NAMALWA (cell line): ENCODE measurements at regions not wholly inside any gene's neighbourhood (a gene's known extent, or its start where the extent isn't known, plus 50 kb on each side); places are given as distances from the start of the nearest gene placed in this dataset.

Source experiments
- DNase-seq: peaks from one replicate; pipeline ENCODE4 v3.0.0-alpha.2; 2015; ENCODE audit warnings: low spot score

- no peak for DNase-seq
Observed at GRCh38 chr5:2569774-2570542, 181.5 kb downstream of the IRX2 start.

GRCh38 chr5:2569176-2569575 is 182.3 kb downstream of the IRX2 start:
- no peak for DNase-seq

GRCh38 chr5:2566284-2566683 is 185.2 kb downstream of the IRX2 start:
- no peak for DNase-seq

GRCh38 chr5:2565147-2565546 is 186.3 kb downstream of the IRX2 start:
- DNase-seq = no peak

- DNase-seq = no peak
Observed at GRCh38 chr5:2563046-2563445, 188.4 kb downstream of the IRX2 start.

- no peak for DNase-seq
Observed at GRCh38 chr5:2562036-2562435, 189.4 kb downstream of the IRX2 start.

- DNase-seq = no peak
Observed at GRCh38 chr5:2560435-2560834, 191.0 kb downstream of the IRX2 start.

- no peak for DNase-seq
Observed at GRCh38 chr5:2557435-2557834, 194.0 kb downstream of the IRX2 start.

- DNase-seq = no peak
Observed at GRCh38 chr5:2556375-2556966, 195.0 kb downstream of the IRX2 start.

GRCh38 chr5:2553611-2554010 is 197.9 kb downstream of the IRX2 start:
- no peak for DNase-seq

- no peak for DNase-seq
Observed at GRCh38 chr5:2550509-2550908, 201.0 kb downstream of the IRX2 start.

- DNase-seq = no peak
Observed at GRCh38 chr5:2549900-2550299, 201.6 kb downstream of the IRX2 start.

- DNase-seq = no peak
Observed at GRCh38 chr5:2549354-2549753, 202.1 kb downstream of the IRX2 start.

GRCh38 chr5:2546938-2547337 is 204.5 kb downstream of the IRX2 start:
- DNase-seq = no peak

- DNase-seq = no peak
Observed at GRCh38 chr5:2544003-2544402, 207.5 kb downstream of the IRX2 start.

GRCh38 chr5:2542821-2543220 is 208.7 kb downstream of the IRX2 start:
- no peak for DNase-seq

GRCh38 chr5:2542026-2542425 is 209.5 kb downstream of the IRX2 start:
- DNase-seq = no peak

- no peak for DNase-seq
Observed at GRCh38 chr5:2538169-2538568, 213.3 kb downstream of the IRX2 start.

GRCh38 chr5:2537378-2538145 is 213.9 kb downstream of the IRX2 start:
- no peak for DNase-seq

- DNase-seq = no peak
Observed at GRCh38 chr5:2536632-2537377, 214.7 kb downstream of the IRX2 start.

- DNase-seq = no peak
Observed at GRCh38 chr5:2534970-2535369, 216.5 kb downstream of the IRX2 start.

GRCh38 chr5:2534251-2534650 is 217.2 kb downstream of the IRX2 start:
- no peak for DNase-seq
